ENCODE measurements at regions not wholly inside any gene's neighbourhood (a gene's known extent, or its start where the extent isn't known, plus 50 kb on each side); places are given as distances from the start of the nearest gene placed in this dataset.

DNA sequence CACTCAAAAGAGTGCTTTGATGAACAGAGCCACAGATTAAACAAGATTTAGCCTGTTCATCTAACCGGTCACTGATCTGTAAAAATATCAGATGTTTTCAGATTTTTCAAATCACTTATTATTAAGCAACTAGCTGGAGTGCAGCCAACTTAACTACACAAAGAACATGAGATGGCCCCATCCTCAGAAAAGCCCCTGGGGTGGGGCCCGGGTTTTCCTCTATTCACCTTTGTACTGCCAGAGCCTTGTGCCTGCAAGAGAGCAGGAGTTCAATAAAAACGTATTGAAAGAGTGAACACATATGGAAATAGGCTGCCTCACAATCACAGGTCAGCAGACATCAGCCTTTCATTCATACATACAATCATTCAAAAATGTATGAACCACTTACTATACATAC lies 516.1 kb downstream of the OMA1 start:
- Histone ChIP-seq H4K20me1 (ENCODE audit: insufficient read depth, low read length) (no peaks in the 10 kb centered on the region), H3K27me3 (ENCODE audit: low read depth, low read length) (no peaks in the 10 kb centered on the region; the same call in 1 of the 2 replicates), H3K4me1 (ENCODE audit: low read length) (no peaks in the 10 kb centered on the region), H2AFZ (ENCODE audit: low read depth, low read length) (no peak overlapping the region), H3K79me2 (ENCODE audit: low read length) (no peaks in the 10 kb centered on the region), H3K9me3 (ENCODE audit: insufficient read depth, low read length) (no peaks in the 10 kb centered on the region), H3K9ac (ENCODE audit: low read length) (no peak overlapping the region), H3K27ac (ENCODE audit: low read length) (no peak overlapping the region), H3K36me3 (replicated peaks; ENCODE audit: low read depth, low read length) (no peaks in the 10 kb centered on the region), H3K4me2 (ENCODE audit: low read length) (no peak overlapping the region), H3K4me3 (ENCODE audit: low read length) (no peak overlapping the region)
- TF ChIP-seq EZH2phosphoT487 (IDR thresholded peaks at IDR 0.05; ENCODE audit: low read depth) = no peak
- TF ChIP-seq, protein P1, sequence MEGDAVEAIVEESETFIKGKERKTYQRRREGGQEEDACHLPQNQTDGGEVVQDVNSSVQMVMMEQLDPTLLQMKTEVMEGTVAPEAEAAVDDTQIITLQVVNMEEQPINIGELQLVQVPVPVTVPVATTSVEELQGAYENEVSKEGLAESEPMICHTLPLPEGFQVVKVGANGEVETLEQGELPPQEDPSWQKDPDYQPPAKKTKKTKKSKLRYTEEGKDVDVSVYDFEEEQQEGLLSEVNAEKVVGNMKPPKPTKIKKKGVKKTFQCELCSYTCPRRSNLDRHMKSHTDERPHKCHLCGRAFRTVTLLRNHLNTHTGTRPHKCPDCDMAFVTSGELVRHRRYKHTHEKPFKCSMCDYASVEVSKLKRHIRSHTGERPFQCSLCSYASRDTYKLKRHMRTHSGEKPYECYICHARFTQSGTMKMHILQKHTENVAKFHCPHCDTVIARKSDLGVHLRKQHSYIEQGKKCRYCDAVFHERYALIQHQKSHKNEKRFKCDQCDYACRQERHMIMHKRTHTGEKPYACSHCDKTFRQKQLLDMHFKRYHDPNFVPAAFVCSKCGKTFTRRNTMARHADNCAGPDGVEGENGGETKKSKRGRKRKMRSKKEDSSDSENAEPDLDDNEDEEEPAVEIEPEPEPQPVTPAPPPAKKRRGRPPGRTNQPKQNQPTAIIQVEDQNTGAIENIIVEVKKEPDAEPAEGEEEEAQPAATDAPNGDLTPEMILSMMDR (IDR thresholded peaks at IDR 0.05; ENCODE audit: low read depth, low read length) = no peak

DNA sequence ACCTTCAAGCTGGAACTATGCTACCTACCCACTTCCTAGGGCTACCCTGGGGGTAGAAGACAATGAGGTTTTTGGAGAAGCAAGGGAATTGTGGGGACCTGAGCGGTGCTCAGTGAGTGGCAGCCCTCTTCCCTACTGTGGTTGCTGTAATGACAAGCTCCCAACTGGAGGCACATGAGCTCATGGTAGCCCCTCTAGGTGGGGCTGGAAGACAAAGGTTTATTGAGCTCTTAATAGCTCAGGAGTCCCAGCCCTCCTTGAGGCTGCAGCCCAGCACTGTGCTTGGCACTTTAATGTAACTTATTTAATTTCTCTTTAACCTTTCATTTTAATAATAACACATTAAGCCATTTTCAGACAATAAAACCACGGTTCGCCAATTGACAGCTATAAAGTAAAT lies 528.9 kb downstream of the OMA1 start:
- Histone ChIP-seq H3K9ac (ENCODE audit: low read length) (no peak overlapping the region), H2AFZ (ENCODE audit: low read depth, low read length) (no peak overlapping the region), H3K4me3 (ENCODE audit: low read length) (no peak overlapping the region), H4K20me1 (ENCODE audit: insufficient read depth, low read length) (no peaks in the 10 kb centered on the region), H3K9me3 (ENCODE audit: insufficient read depth, low read length) (no peaks in the 10 kb centered on the region), H3K36me3 (replicated peaks; ENCODE audit: low read depth, low read length) (no peaks in the 10 kb centered on the region), H3K79me2 (ENCODE audit: low read length) (no peaks in the 10 kb centered on the region), H3K4me2 (ENCODE audit: low read length) (no peak overlapping the region), H3K27me3 (ENCODE audit: low read depth, low read length) (no peaks in the 10 kb centered on the region), H3K4me1 (ENCODE audit: low read length) (no peaks in the 10 kb centered on the region), H3K27ac (ENCODE audit: low read length) (no peak overlapping the region)
- TF ChIP-seq EZH2phosphoT487 (IDR thresholded peaks at IDR 0.05; ENCODE audit: low read depth) = no peak
- TF ChIP-seq, protein P1 (IDR thresholded peaks at IDR 0.05; ENCODE audit: low read depth, low read length) = no peak

DNA sequence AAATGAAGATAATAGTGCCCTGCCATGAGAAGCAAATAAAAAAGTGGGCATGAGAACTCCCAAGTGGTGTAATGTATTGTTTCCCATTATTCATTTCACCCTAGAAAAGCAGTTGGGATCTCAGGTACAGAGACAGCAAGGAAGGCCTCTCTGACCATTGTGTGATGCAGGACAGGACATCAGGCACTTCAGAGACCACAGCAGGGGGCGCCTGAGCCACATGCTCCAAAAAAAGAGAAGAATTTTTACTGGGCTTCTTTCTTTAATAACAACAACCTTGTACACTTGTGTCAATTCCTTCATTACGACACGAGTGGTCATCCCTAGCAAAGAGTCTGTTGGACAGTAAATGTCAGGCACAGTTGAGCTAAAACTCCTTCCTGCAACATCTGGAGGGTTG lies 533.3 kb downstream of the OMA1 start:
- Histone ChIP-seq H3K4me3 (ENCODE audit: low read length) (no peak overlapping the region), H3K36me3 (replicated peaks; ENCODE audit: low read depth, low read length) (no peaks in the 10 kb centered on the region), H3K27ac (ENCODE audit: low read length) (no peak overlapping the region), H3K9me3 (ENCODE audit: insufficient read depth, low read length) (no peaks in the 10 kb centered on the region), H4K20me1 (ENCODE audit: insufficient read depth, low read length) (no peaks in the 10 kb centered on the region), H3K9ac (ENCODE audit: low read length) (no peak overlapping the region), H2AFZ (ENCODE audit: low read depth, low read length) (no peak overlapping the region), H3K27me3 (ENCODE audit: low read depth, low read length) (no peaks in the 10 kb centered on the region), H3K4me1 (ENCODE audit: low read length) (no peaks in the 10 kb centered on the region), H3K4me2 (ENCODE audit: low read length) (no peak overlapping the region), H3K79me2 (ENCODE audit: low read length) (no peaks in the 10 kb centered on the region)
- TF ChIP-seq EZH2phosphoT487 (IDR thresholded peaks at IDR 0.05; ENCODE audit: low read depth) = no peak
- TF ChIP-seq, protein P1 (IDR thresholded peaks at IDR 0.05; ENCODE audit: low read depth, low read length) = peak; percentile 37

DNA sequence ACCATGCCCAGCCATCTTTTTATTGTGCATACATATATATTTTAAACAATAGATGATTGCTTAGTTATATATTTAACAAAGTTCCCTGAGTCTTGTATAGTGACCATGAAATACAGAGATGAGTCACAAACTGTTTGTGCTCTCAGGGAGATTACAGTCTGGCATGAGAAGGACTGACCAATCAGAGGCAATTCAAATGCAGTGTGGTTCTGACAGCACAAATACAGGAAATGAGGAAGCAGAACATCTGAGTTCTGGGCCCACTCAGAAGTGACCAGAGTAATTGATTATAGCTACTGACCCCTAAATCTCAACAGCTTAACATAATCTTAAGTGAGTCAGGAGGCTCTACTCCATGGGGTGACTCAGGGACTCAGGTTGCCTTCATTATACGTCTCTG lies 534.5 kb downstream of the OMA1 start:
- Histone ChIP-seq H4K20me1 (ENCODE audit: insufficient read depth, low read length) (no peaks in the 10 kb centered on the region), H3K9me3 (ENCODE audit: insufficient read depth, low read length) (no peaks in the 10 kb centered on the region), H3K4me3 (ENCODE audit: low read length) (no peak overlapping the region), H3K36me3 (replicated peaks; ENCODE audit: low read depth, low read length) (no peaks in the 10 kb centered on the region), H2AFZ (ENCODE audit: low read depth, low read length) (no peak overlapping the region), H3K79me2 (ENCODE audit: low read length) (no peaks in the 10 kb centered on the region), H3K4me2 (ENCODE audit: low read length) (no peak overlapping the region), H3K27me3 (ENCODE audit: low read depth, low read length) (no peaks in the 10 kb centered on the region), H3K27ac (ENCODE audit: low read length) (no peak overlapping the region), H3K9ac (ENCODE audit: low read length) (no peak overlapping the region), H3K4me1 (ENCODE audit: low read length) (no peaks in the 10 kb centered on the region)
- TF ChIP-seq, protein P1 (IDR thresholded peaks at IDR 0.05; ENCODE audit: low read depth, low read length) = no peak
- no peak for TF ChIP-seq EZH2phosphoT487 (IDR thresholded peaks at IDR 0.05; ENCODE audit: low read depth)
